ENCODE measurements at regions not wholly inside any gene's neighbourhood (a gene's known extent, or its start where the extent isn't known, plus 50 kb on each side); places are given as distances from the start of the nearest gene placed in this dataset.

DNA sequence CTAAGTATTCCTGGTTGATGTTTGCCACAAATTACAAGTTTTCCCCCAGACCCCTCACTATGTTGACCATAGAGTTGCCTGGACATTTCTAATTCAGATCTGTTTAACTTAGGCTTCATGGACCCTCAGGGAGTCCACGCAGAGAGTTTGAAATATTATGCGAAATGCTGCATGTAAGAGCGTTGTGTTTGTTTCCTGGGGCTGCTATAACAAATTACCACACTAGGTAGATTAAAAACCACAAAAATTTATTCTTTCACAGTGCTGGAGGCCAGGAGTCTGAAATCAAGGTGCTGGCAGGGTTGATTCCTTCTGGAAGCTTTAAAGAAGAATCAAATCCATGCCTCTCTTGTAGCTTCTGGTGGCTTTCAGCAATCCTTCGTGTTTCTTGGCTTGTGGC lies 177.9 kb upstream of the KITLG start:
- no peak for DNase-seq
- intact Hi-C loops (cut with micrococcal nuclease; ENCODE audit: unreplicated experiment), result no loop called here
- H3K79me2 ChIP-seq (ENCODE audit: low read depth), result no peaks in the 10 kb centered on the region
- CTCF ChIA-PET, result no interaction called here
- POLR2A ChIA-PET (ENCODE audit: unreplicated experiment), result no interaction called here
- no peaks in the 10 kb centered on the region for H3K27me3 ChIP-seq (ENCODE audit: insufficient read depth, low read depth)
- TF ChIP-seq, protein P1, sequence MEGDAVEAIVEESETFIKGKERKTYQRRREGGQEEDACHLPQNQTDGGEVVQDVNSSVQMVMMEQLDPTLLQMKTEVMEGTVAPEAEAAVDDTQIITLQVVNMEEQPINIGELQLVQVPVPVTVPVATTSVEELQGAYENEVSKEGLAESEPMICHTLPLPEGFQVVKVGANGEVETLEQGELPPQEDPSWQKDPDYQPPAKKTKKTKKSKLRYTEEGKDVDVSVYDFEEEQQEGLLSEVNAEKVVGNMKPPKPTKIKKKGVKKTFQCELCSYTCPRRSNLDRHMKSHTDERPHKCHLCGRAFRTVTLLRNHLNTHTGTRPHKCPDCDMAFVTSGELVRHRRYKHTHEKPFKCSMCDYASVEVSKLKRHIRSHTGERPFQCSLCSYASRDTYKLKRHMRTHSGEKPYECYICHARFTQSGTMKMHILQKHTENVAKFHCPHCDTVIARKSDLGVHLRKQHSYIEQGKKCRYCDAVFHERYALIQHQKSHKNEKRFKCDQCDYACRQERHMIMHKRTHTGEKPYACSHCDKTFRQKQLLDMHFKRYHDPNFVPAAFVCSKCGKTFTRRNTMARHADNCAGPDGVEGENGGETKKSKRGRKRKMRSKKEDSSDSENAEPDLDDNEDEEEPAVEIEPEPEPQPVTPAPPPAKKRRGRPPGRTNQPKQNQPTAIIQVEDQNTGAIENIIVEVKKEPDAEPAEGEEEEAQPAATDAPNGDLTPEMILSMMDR (conservative IDR thresholded peaks at IDR 0.05), result no peak
- TF ChIP-seq EZH2 (IDR thresholded peaks at IDR 0.05; ENCODE audit: low read depth), result no peak
- no peaks in the 10 kb centered on the region for H3F3A ChIP-seq (ENCODE audit: insufficient read depth, low read depth)
- no peak overlapping the region for H3K4me3 ChIP-seq
- no TSS peak for BruUV-seq (replicated peaks)
- no peak overlapping the region for H3K27ac ChIP-seq
- no peak overlapping the region for H2AFZ ChIP-seq
- no peaks in the 10 kb centered on the region for H4K20me1 ChIP-seq (ENCODE audit: insufficient read depth)
- no peaks in the 10 kb centered on the region for H3K4me1 ChIP-seq (replicated peaks; ENCODE audit: insufficient read depth)
- 0 out of 2 replicates have a peak, but pooled peaks cover 1% of the 10 kb centered on the region for H3K9me2 ChIP-seq (ENCODE audit: insufficient read depth)
- H3K4me2 ChIP-seq, result no peak overlapping the region
- H3K36me3 ChIP-seq (ENCODE audit: low read depth), result no peaks in the 10 kb centered on the region
- H3K9me3 ChIP-seq (ENCODE audit: insufficient read depth, low read depth), result no peaks in the 10 kb centered on the region

DNA sequence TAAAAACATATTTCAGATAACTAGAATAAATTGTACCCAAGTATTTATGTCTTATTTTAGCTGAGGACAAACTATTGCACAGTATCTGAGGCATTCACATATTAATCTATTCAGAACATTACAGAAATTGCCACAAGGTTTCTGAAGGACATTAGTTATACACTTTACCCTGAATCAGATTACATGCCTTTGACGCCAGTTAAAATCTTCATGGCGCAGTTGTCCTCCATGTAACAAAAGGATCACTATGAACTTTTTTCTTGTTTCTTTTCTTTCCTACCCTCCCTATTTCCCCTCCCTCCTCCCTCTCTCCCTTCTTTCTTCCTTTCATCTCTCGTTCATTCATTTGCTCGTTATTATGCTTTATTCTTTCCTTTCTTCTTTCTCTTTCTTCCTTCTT lies 176.6 kb upstream of the KITLG start:
- Histone ChIP-seq H3K9me3 (ENCODE audit: insufficient read depth, low read depth) (0 out of 2 replicates have a peak, but pooled peaks cover 5% of the 10 kb centered on the region), H3K4me2 (no peak overlapping the region), H3K4me3 (no peak overlapping the region), H3K4me1 (replicated peaks; ENCODE audit: insufficient read depth) (no peaks in the 10 kb centered on the region), H4K20me1 (ENCODE audit: insufficient read depth) (no peaks in the 10 kb centered on the region), H3F3A (ENCODE audit: insufficient read depth, low read depth) (no peaks in the 10 kb centered on the region), H3K79me2 (ENCODE audit: low read depth) (no peaks in the 10 kb centered on the region), H3K9me2 (ENCODE audit: insufficient read depth) (0 out of 2 replicates have a peak, but pooled peaks cover 4% of the 10 kb centered on the region), H2AFZ (no peak overlapping the region), H3K36me3 (ENCODE audit: low read depth) (no peaks in the 10 kb centered on the region), H3K27me3 (ENCODE audit: insufficient read depth, low read depth) (no peaks in the 10 kb centered on the region), H3K27ac (no peak overlapping the region)
- intact Hi-C loops (cut with micrococcal nuclease; ENCODE audit: unreplicated experiment), result no loop called here
- TF ChIP-seq, protein P1 (conservative IDR thresholded peaks at IDR 0.05), result no peak
- no peak for TF ChIP-seq EZH2 (IDR thresholded peaks at IDR 0.05; ENCODE audit: low read depth)
- BruUV-seq (replicated peaks), result no TSS peak
- ChIA-PET POLR2A (ENCODE audit: unreplicated experiment) (no interaction called here), CTCF (no interaction called here)
- no peak for DNase-seq

GRCh38 chr12:88756153-88756552 lies 175.9 kb upstream of the KITLG start:
- no peak overlapping the region for H3K4me2 ChIP-seq
- TF ChIP-seq, protein P1 (conservative IDR thresholded peaks at IDR 0.05), result no peak
- no peak for TF ChIP-seq EZH2 (IDR thresholded peaks at IDR 0.05; ENCODE audit: low read depth)
- POLR2A ChIA-PET (ENCODE audit: unreplicated experiment), result no interaction called here
- CTCF ChIA-PET, result no interaction called here
- H2AFZ ChIP-seq, result no peak overlapping the region
- intact Hi-C loops (cut with micrococcal nuclease; ENCODE audit: unreplicated experiment), result no loop called here
- no peaks in the 10 kb centered on the region for H3K79me2 ChIP-seq (ENCODE audit: low read depth)
- H3K27me3 ChIP-seq (ENCODE audit: insufficient read depth, low read depth), result no peaks in the 10 kb centered on the region
- no peak overlapping the region for H3K27ac ChIP-seq
- no peaks in the 10 kb centered on the region for H4K20me1 ChIP-seq (ENCODE audit: insufficient read depth)
- DNase-seq, result no peak
- no peak overlapping the region for H3K4me3 ChIP-seq
- H3K9me3 ChIP-seq (ENCODE audit: insufficient read depth, low read depth), result 0 out of 2 replicates have a peak, but pooled peaks cover 7% of the 10 kb centered on the region
- 0 out of 2 replicates have a peak, but pooled peaks cover 4% of the 10 kb centered on the region for H3K9me2 ChIP-seq (ENCODE audit: insufficient read depth)
- H3K36me3 ChIP-seq (ENCODE audit: low read depth), result no peaks in the 10 kb centered on the region
- BruUV-seq (replicated peaks), result no TSS peak
- H3F3A ChIP-seq (ENCODE audit: insufficient read depth, low read depth), result no peaks in the 10 kb centered on the region
- no peaks in the 10 kb centered on the region for H3K4me1 ChIP-seq (replicated peaks; ENCODE audit: insufficient read depth)
